ENCODE measurements at regions not wholly inside any gene's neighbourhood (a gene's known extent, or its start where the extent isn't known, plus 50 kb on each side); places are given as distances from the start of the nearest gene placed in this dataset.
A peak's percentile ranks its signal among the peaks of the same experiment; 100 is the strongest.
"Not testable (repeated sequence)": the region's sequence is repeated elsewhere in the genome, so short reads cannot be mapped to it uniquely, and the experiment has no call there.

GRCh38 chr4:45453258-45453853, 670.5 kb downstream of the GABRG1 start:
- no peak for TF ChIP-seq CTCF (IDR thresholded peaks at IDR 0.05)
- ATAC-seq (ENCODE audit: low FRiP score), result peak; percentile 81
- no peak for DNase-seq (ENCODE audit: low spot score)

GRCh38 chr4:45442466-45442865, 681.4 kb downstream of the GABRG1 start:
- TF ChIP-seq CTCF (IDR thresholded peaks at IDR 0.05), result no peak
- ATAC-seq (ENCODE audit: low FRiP score) (no peak), DNase-seq (ENCODE audit: low spot score) (no peak)

GRCh38 chr4:45438047-45438446, 685.8 kb downstream of the GABRG1 start:
- no peak for DNase-seq (ENCODE audit: low spot score)
- TF ChIP-seq CTCF (IDR thresholded peaks at IDR 0.05), result no peak
- ATAC-seq (ENCODE audit: low FRiP score), result no peak

GRCh38 chr4:45437381-45437780, 686.5 kb downstream of the GABRG1 start:
- ATAC-seq (ENCODE audit: low FRiP score), result no peak
- no peak for DNase-seq (ENCODE audit: low spot score)
- TF ChIP-seq CTCF (IDR thresholded peaks at IDR 0.05), result no peak

- no peak for DNase-seq (ENCODE audit: low spot score)
- ATAC-seq (ENCODE audit: low FRiP score), result no peak
- no peak for TF ChIP-seq CTCF (IDR thresholded peaks at IDR 0.05)
Measured at GRCh38 chr4:45425135-45425534, 698.7 kb downstream of the GABRG1 start.

- DNase-seq (ENCODE audit: low spot score) (no peak), ATAC-seq (ENCODE audit: low FRiP score) (no peak)
- no peak for TF ChIP-seq CTCF (IDR thresholded peaks at IDR 0.05)
Measured at GRCh38 chr4:45423896-45424295, 697.5 kb upstream of the GNPDA2 start.

- ATAC-seq (ENCODE audit: low FRiP score); DNase-seq (ENCODE audit: low spot score): not testable (repeated sequence)
Measured at GRCh38 chr4:45420091-45420674, 693.8 kb upstream of the GNPDA2 start.
